Stimulated activated naive CD4-positive, alpha-beta T cell (primary cell): ENCODE measurements at regions not wholly inside any gene's neighbourhood (a gene's known extent, or its start where the extent isn't known, plus 50 kb on each side); places are given as distances from the start of the nearest gene placed in this dataset.

Experiments
- DNase-seq, 6 experiments: peaks; one replicate each; lab custom pipeline; 2025; lab: John Stamatoyannopoulos, UW

GRCh38 chr11:116217441-116217840 is 555.3 kb downstream of the BUD13 start:
- DNase-seq = no peak

- DNase-seq = no peak
Observed at GRCh38 chr11:116217006-116217405, 555.8 kb downstream of the BUD13 start.

DNA sequence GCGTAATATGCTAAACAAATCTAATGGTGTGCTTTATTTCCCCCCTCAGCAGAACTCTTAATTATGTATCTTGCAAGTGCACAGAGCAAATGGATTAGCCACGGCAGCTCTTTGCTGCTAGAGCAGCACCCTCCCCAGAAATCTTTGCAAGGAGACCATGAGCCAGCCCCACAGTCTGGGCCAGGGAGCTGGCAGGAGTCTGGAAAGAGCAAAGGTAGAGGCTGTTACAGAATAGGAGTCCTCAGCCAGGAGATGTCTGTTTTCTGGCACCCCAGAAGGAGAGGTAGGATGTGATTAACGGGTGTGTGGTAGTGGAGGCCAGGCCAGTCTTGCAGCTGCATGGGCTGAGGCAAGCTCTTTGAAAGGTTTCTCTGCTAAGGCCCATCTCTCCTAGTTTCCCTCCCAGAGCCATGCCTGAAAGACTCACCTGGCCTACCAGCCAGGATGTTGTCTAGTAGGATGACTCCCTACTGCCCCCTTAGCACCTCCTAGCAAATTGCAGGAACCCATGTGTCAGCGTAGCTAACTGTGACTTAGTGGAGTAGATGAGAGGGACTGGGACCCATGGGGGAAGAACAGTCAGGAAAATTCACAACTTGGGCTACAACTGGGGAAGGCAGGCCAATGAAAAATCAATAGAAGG is 557.2 kb downstream of the BUD13 start:
- DNase-seq = no peak

- no peak for DNase-seq
Observed at GRCh38 chr11:116211147-116211546, 561.6 kb downstream of the BUD13 start.

DNA sequence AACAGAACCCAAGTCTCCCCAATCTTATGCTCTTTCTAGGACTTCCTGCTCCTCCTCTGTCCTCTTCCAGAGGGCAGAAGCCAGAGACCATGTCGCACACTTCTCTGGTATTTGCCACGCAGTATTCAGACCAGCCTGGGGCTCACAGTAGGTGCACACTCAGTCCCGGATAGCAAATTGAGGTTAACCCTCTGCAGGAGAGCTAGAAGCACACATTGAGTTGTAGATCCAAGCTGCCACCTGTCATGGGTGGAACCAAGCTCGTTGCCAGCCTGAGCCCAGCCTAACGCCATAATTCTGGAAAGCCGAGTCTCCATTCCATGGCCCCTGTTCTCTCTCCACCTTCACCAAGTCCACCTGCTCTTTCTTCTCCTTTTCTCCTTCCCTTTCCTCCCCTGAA is 562.1 kb downstream of the BUD13 start:
- DNase-seq = no peak

- no peak for DNase-seq
Observed at GRCh38 chr11:116209255-116209654, 563.5 kb downstream of the BUD13 start.

DNA sequence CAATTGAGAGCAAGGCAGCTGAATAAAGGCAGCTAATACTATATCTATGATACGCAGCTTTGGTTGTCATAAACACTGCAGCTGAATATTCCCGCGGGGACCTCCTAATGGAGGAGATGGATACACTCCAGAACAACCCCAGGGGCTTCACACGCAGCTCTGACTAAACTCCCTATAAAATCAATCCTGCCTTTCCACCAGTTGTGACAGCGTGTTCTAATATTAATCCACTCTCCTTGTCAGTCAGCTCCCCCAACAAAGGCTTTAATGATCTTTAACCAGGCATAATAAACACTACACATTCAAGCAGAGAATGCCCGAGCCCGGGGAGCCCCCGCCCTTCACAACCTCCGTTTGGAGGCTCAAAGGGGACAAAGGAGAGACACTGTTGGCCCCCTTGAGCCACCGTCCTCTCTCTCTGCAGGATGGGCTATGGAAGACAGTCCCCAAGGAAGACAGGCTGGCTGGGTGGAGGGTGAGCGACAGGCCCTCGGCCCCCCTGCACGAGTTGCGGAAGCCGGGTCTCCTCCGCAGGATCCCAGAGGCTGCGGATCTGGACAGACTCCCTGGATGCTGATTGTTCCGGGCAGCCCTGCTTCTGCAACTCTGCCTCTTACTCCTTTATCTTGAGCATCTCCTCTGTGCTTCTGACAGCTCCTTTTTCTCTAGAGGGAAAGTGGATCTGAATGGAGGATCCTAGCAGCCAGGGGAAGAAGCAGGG is 565.2 kb downstream of the BUD13 start:
- no peak for DNase-seq

- no peak for DNase-seq
Observed at GRCh38 chr11:116207019-116207418, 565.8 kb downstream of the BUD13 start.

- DNase-seq = no peak
Observed at GRCh38 chr11:116202922-116203321, 569.9 kb downstream of the BUD13 start.

DNA sequence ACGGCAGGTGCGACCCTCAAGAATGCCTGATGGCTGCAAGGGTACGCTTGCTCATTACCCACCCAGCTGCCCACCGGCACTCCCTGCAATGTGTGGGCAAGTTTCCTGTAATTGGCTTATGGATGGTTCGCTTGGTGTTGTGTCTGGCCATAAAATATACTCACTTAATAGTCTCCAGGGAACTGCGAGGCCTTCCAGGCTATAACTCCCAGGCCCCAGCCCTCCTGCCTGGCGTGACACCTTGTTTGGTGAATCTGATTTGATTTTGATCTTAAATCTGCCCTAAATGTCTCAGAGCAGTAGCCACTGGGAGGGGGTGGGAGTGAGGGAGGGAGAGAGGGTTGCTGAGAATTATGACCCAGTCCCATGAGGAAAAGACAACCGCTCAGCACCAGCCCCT is 572.2 kb downstream of the BUD13 start:
- DNase-seq = no peak

DNA sequence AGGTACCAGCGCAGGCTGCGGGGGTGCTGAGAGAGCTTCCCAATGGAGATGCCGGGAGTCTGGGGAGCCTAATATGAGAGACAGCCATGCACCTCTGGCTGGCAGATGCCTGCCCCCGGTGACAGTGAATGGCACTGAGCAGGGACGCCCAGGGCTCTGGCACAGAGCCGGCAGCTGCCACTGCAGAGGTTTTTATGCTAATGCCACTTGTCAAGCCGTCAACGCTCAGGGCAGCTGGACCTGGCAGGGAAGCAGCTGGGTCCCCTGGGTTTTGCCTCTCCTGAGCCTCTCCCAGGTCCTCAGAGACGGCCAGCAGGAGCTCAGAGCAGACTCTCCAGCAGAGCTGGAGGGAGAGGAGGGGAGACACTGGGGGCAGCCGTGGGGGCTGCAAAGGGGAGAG is 573.6 kb downstream of the BUD13 start:
- DNase-seq = no peak

- no peak for DNase-seq
Observed at GRCh38 chr11:116194156-116194904, 578.5 kb downstream of the BUD13 start.

GRCh38 chr11:116193321-116194131 is 579.3 kb downstream of the BUD13 start:
- no peak for DNase-seq

- DNase-seq = no peak
Observed at GRCh38 chr11:116192509-116193210, 580.1 kb downstream of the BUD13 start.

DNA sequence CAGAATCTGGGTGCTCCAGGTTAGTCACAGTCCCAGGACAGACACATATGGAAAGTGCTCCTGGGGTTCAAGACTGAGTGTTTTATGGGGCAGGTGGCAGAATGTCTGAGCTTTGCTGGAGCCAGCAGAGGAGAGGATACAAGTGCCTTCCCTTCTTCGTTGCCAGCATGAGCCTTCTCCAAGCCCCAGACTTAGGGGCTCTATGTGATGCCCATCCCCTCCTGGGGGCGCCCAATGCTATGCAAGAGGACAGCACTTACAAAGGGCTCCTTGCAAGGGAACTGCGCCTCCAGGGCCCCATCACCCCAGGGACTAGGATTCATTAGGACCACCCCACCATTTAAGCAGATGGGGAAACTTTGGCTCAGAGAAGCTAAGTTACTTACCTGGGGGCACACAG is 581.9 kb downstream of the BUD13 start:
- no peak for DNase-seq

GRCh38 chr11:116189408-116190170 is 583.2 kb downstream of the BUD13 start:
- DNase-seq = no peak

GRCh38 chr11:116188350-116188749 is 584.4 kb downstream of the BUD13 start:
- DNase-seq = no peak

DNA sequence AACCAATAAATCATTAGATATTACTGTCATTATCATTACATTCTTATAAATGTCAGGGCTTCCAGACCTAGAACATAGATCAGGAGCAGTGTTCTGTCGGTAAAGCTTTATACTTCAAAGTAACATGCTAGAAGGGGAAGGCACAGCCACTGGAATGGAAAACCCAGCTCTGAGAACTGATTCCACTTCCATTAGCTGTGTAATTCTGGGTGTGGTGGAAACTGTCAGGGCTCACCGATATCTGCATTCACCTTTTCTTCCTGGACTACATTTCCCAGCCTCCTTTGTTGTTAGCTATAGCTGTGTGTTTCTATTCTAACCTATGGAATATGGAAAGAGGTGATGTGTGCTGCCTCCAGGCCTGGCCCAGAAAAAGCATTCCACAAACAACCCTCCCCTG is 585.8 kb downstream of the BUD13 start:
- no peak for DNase-seq

- DNase-seq = no peak
Observed at GRCh38 chr11:116185551-116185950, 587.2 kb downstream of the BUD13 start.

DNA sequence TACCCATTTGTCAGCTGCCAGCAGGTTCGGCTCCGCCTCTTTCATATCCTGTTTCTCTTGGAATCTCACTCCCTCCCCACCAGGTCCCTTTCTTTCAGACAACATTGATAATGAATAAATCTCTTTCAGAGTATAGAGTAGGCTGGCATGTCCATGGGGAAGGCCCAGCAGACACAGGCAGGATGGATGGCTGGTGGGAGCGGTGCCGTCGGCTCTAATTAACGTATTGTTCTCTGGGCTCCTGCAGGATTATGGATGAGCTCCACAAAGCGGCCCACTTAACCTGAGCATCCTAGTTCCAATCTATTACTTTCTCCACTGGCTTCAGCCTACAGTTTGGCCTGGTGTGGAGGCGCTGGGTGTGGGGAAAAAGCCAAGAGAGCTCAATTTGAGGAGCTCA is 588.0 kb downstream of the BUD13 start:
- DNase-seq = no peak
